ENCODE measurements at regions not wholly inside any gene's neighbourhood (a gene's known extent, or its start where the extent isn't known, plus 50 kb on each side); places are given as distances from the start of the nearest gene placed in this dataset.
"Not testable (repeated sequence)": the region's sequence is repeated elsewhere in the genome, so short reads cannot be mapped to it uniquely, and the experiment has no call there.

DNA sequence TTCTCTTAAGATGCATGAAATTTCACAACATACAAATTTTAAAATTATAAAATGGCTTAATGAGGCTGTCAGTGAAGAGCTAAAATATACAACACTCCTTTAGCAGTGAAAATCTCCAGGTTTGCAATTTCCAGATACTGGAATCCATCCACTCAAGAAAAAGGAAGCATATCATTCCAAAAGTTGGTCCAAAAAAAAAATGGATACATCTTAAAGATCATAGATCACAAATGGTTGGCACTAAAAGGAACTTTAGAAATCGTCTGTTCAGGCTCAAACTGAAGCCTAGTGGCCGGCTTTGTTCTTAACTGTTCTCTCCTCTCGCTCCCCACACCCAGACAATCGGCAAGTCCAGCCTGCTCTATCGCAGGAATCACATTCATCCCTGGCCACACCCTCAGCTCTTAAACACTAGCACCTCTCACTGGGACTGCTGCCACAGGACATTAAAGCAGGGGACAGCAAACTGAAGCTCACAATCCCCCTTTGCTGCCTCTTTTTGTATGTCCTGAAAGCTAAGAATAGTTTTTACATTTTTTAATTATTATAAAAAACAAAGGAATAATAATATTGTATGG lies 130.3 kb upstream of the CDIN1 start:
- Histone ChIP-seq H3K27ac (ENCODE audit: low read length) (no peak overlapping the region), H3K27me3 (ENCODE audit: control insufficient read depth, insufficient read depth, low read length) (no peaks in the 10 kb centered on the region), H3K36me3 (ENCODE audit: control insufficient read depth, insufficient read depth, low read length) (no peaks in the 10 kb centered on the region), H3K9me3 (ENCODE audit: control insufficient read depth, insufficient read depth, low read length) (no peaks in the 10 kb centered on the region), H3K4me1 (ENCODE audit: control insufficient read depth, insufficient read depth, low read length) (no peaks in the 10 kb centered on the region), H3K4me3 (ENCODE audit: low read length) (no peak overlapping the region)
- DNase-seq (no peak), ATAC-seq (no peak)
- WGBS (ENCODE audit: insufficient coverage) = 71% methylated on average over 5 of the region's 5 CpGs
- no peak overlapping the region for H3K27ac Mint-ChIP-seq
- H3K4me1 Mint-ChIP-seq = no peaks in the 10 kb centered on the region
- intact Hi-C loops (cut with micrococcal nuclease) = no loop called here
- no peaks in the 10 kb centered on the region for H3K36me3 Mint-ChIP-seq
- TF ChIP-seq, protein P1, sequence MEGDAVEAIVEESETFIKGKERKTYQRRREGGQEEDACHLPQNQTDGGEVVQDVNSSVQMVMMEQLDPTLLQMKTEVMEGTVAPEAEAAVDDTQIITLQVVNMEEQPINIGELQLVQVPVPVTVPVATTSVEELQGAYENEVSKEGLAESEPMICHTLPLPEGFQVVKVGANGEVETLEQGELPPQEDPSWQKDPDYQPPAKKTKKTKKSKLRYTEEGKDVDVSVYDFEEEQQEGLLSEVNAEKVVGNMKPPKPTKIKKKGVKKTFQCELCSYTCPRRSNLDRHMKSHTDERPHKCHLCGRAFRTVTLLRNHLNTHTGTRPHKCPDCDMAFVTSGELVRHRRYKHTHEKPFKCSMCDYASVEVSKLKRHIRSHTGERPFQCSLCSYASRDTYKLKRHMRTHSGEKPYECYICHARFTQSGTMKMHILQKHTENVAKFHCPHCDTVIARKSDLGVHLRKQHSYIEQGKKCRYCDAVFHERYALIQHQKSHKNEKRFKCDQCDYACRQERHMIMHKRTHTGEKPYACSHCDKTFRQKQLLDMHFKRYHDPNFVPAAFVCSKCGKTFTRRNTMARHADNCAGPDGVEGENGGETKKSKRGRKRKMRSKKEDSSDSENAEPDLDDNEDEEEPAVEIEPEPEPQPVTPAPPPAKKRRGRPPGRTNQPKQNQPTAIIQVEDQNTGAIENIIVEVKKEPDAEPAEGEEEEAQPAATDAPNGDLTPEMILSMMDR (IDR thresholded peaks at IDR 0.05) = no peak
- H3K9me3 Mint-ChIP-seq = peaks cover 13 to 14% of the 10 kb centered on the region in 2 donors
- H3K4me3 Mint-ChIP-seq = no peak overlapping the region
- H3K27me3 Mint-ChIP-seq (ENCODE audit: low read depth in 2 of 2) = no peaks in the 10 kb centered on the region

DNA sequence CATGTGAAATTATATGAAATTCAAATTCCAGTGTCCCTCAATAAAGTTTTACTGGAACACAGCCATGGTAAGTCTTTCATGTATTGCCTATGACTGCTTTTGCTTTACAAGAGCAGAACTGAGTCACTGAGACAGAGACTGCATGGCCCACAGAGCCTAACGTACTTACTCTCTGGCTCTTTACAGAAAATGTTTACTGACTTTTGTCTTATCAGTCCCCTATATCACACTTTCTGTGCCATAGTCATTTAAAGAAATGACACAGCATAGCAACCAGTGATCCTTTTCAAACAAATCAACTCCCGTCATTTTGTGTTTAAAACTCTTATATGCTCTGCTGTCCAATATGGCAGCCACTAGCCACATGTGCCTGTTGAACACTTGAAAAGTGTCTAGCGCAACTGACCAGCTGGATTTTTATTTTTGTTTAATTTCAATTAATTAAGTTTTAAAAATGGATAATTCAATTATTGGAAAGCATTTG lies 129.7 kb upstream of the CDIN1 start:
- Mint-ChIP-seq H3K36me3 (no peaks in the 10 kb centered on the region), H3K27ac (no peak overlapping the region), H3K27me3 (ENCODE audit: low read depth in 2 of 2) (no peaks in the 10 kb centered on the region), H3K4me1 (no peaks in the 10 kb centered on the region), H3K4me3 (no peak overlapping the region), H3K9me3 (peaks cover 13 to 15% of the 10 kb centered on the region in 2 donors)
- H3K36me3 ChIP-seq (ENCODE audit: control insufficient read depth, insufficient read depth, low read length) = no peaks in the 10 kb centered on the region
- no peak for DNase-seq
- TF ChIP-seq, protein P1 (IDR thresholded peaks at IDR 0.05) = no peak
- no peak for ATAC-seq
- 65% methylated on average over 3 of the region's 3 CpGs for WGBS (ENCODE audit: insufficient coverage)
- H3K4me1 ChIP-seq (ENCODE audit: control insufficient read depth, insufficient read depth, low read length) = no peaks in the 10 kb centered on the region
- no peak overlapping the region for H3K27ac ChIP-seq (ENCODE audit: low read length)
- H3K9me3 ChIP-seq (ENCODE audit: control insufficient read depth, insufficient read depth, low read length) = no peaks in the 10 kb centered on the region
- intact Hi-C loops (cut with micrococcal nuclease) = no loop called here
- no peaks in the 10 kb centered on the region for H3K27me3 ChIP-seq (ENCODE audit: control insufficient read depth, insufficient read depth, low read length)
- no peak overlapping the region for H3K4me3 ChIP-seq (ENCODE audit: low read length)

DNA sequence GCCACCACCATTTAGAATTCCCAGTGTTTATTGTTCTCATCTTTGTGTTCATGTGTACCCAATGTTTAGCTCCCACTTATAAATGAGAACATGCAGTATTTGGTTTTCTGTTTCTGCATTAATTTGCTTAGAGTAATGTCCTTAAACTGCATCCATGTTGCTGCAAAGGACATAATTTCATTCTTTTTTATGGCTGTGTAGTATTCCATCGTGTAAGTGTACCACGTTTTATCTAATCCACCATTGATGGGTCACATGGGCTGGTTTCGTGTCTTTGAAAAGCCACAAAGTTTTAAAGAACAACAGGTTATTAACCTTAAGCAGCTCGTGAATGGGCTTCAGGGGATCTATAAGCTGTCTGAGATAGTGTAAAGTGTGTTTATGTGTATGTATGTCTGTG lies 125.2 kb upstream of the CDIN1 start:
- H3K27me3 ChIP-seq (ENCODE audit: control insufficient read depth, insufficient read depth, low read length); H3K4me1 ChIP-seq (ENCODE audit: control insufficient read depth, insufficient read depth, low read length); H3K27ac Mint-ChIP-seq; H3K27me3 Mint-ChIP-seq (ENCODE audit: low read depth in 2 of 2); H3K9me3 ChIP-seq (ENCODE audit: control insufficient read depth, insufficient read depth, low read length); H3K27ac ChIP-seq (ENCODE audit: low read length); H3K4me1 Mint-ChIP-seq; DNase-seq; H3K4me3 Mint-ChIP-seq; H3K36me3 Mint-ChIP-seq; intact Hi-C loops (cut with micrococcal nuclease); ATAC-seq; H3K36me3 ChIP-seq (ENCODE audit: control insufficient read depth, insufficient read depth, low read length); H3K4me3 ChIP-seq (ENCODE audit: low read length): not testable (repeated sequence)
- peaks cover 15% of the 10 kb centered on the region in 2 donors for H3K9me3 Mint-ChIP-seq
- 88% methylated on average over 4 of the region's 4 CpGs for WGBS (ENCODE audit: insufficient coverage)

GRCh38 chr15:36458411-36458810 lies 121.0 kb upstream of the CDIN1 start:
- intact Hi-C loops (cut with micrococcal nuclease) = no loop called here
- H3K27ac ChIP-seq (ENCODE audit: low read length) = no peak overlapping the region
- H3K36me3 ChIP-seq (ENCODE audit: control insufficient read depth, insufficient read depth, low read length) = no peaks in the 10 kb centered on the region
- TF ChIP-seq, protein P1 (IDR thresholded peaks at IDR 0.05) = no peak
- no peaks in the 10 kb centered on the region for H3K27me3 ChIP-seq (ENCODE audit: control insufficient read depth, insufficient read depth, low read length)
- 82% methylated on average over 5 of the region's 5 CpGs for WGBS (ENCODE audit: insufficient coverage)
- H3K27ac Mint-ChIP-seq = no peak overlapping the region
- no peaks in the 10 kb centered on the region for H3K36me3 Mint-ChIP-seq
- H3K4me3 Mint-ChIP-seq = no peak overlapping the region
- DNase-seq (no peak), ATAC-seq (no peak)
- no peaks in the 10 kb centered on the region for H3K27me3 Mint-ChIP-seq (ENCODE audit: low read depth in 2 of 2)
- peaks cover 10 to 17% of the 10 kb centered on the region in 2 donors for H3K9me3 Mint-ChIP-seq
- no peak overlapping the region for H3K4me3 ChIP-seq (ENCODE audit: low read length)
- H3K9me3 ChIP-seq (ENCODE audit: control insufficient read depth, insufficient read depth, low read length) = no peaks in the 10 kb centered on the region
- no peaks in the 10 kb centered on the region for H3K4me1 ChIP-seq (ENCODE audit: control insufficient read depth, insufficient read depth, low read length)
- no peaks in the 10 kb centered on the region for H3K4me1 Mint-ChIP-seq

All from natural killer cell (primary cell).